SJSA1 (cell line): ENCODE measurements at regions not wholly inside any gene's neighbourhood (a gene's known extent, or its start where the extent isn't known, plus 50 kb on each side); places are given as distances from the start of the nearest gene placed in this dataset.

Experiments
- DNase-seq, 2 experiments: peaks; one replicate each; pipeline ENCODE4 v3.0.0-alpha.2; 2015 to 2020; ENCODE audit warnings: low spot score in 2 of 2, low read depth in 1 of 2
- H3K27ac ChIP-seq: fragments of 250-450 bp; sonication (Bioruptor Pico); 2 replicates; pipeline ENCODE4 v1.5.1; 2020; ENCODE audit warnings: mild to moderate bottlenecking, moderate library complexity
- H3K27me3 ChIP-seq: fragments of 250-450 bp; sonication (Bioruptor Pico); replicated peaks from 2 replicates; pipeline ENCODE4 v1.5.1; 2020; ENCODE audit warnings: mild to moderate bottlenecking, moderate library complexity
- H3K36me3 ChIP-seq: fragments of 250-450 bp; sonication (Bioruptor Pico); 2 replicates; pipeline ENCODE4 v1.5.1; 2020; ENCODE audit warnings: mild to moderate bottlenecking
- H3K4me1 ChIP-seq: fragments of 250-450 bp; sonication (Bioruptor Pico); replicated peaks from 2 replicates; pipeline ENCODE4 v1.6.1; 2021; ENCODE audit warnings: mild to moderate bottlenecking
- H3K4me3 ChIP-seq: fragments of 250-450 bp; sonication (Bioruptor Pico); 2 replicates; pipeline ENCODE4 v1.5.1; 2020; ENCODE audit warnings: mild to moderate bottlenecking
- H3K9me3 ChIP-seq: fragments of 250-450 bp; sonication (Bioruptor Pico); replicated peaks from 2 replicates; pipeline ENCODE4 v1.5.1; 2020; ENCODE audit warnings: mild to moderate bottlenecking

DNA sequence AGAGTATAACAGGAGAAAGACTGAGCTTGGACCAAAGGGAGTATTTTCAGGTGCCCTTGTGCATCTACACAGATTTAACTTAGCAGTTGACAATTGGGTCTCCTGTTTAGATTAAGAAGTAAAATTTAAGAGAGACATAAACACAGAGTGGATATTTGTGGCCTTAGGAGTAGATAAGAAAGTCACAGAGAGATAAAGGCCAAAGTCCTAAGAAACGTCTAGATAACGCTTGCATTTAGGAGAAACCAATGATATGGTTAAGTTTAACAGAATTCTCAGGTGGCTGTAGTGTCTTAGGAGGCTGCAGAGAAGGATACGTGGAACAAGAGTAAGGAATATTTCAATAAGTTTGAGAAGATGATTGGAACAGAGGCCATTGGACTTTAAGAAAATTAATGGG is 155.0 kb upstream of the DAB2 start:
- Histone ChIP-seq H3K4me3 (no peak overlapping the region), H3K9me3 (no peaks in the 10 kb centered on the region), H3K27me3 (no peaks in the 10 kb centered on the region), H3K36me3 (no peaks in the 10 kb centered on the region), H3K4me1 (peaks cover 18% of the 10 kb centered on the region), H3K27ac (no peak overlapping the region)
- DNase-seq: no peak

- no peaks in the 10 kb centered on the region for H3K9me3 ChIP-seq
- no peaks in the 10 kb centered on the region for H3K36me3 ChIP-seq
- peak in 1 of 2 experiments; percentile 22 for DNase-seq
- H3K27ac ChIP-seq: no peak overlapping the region
- no peak overlapping the region for H3K4me3 ChIP-seq
- H3K4me1 ChIP-seq: peaks cover 17% of the 10 kb centered on the region
- H3K27me3 ChIP-seq: no peaks in the 10 kb centered on the region
These were observed 154.2 kb upstream of the DAB2 start for GRCh38 chr5:39578887-39579497.

- Histone ChIP-seq H3K27me3 (no peaks in the 10 kb centered on the region), H3K36me3 (no peaks in the 10 kb centered on the region), H3K4me1 (peaks cover 17% of the 10 kb centered on the region), H3K4me3 (no peak overlapping the region), H3K27ac (no peak overlapping the region), H3K9me3 (no peaks in the 10 kb centered on the region)
- no peak for DNase-seq
These were observed 152.7 kb upstream of the DAB2 start for GRCh38 chr5:39577529-39577928.

GRCh38 chr5:39570403-39571027 is 145.7 kb upstream of the DAB2 start:
- peak in 1 of 2 experiments; percentile 64 for DNase-seq
- no peaks in the 10 kb centered on the region for H3K9me3 ChIP-seq
- H3K36me3 ChIP-seq: no peaks in the 10 kb centered on the region
- no peak overlapping the region for H3K4me3 ChIP-seq
- H3K27me3 ChIP-seq: no peaks in the 10 kb centered on the region
- no peaks in the 10 kb centered on the region for H3K4me1 ChIP-seq
- H3K27ac ChIP-seq: no peak overlapping the region

DNA sequence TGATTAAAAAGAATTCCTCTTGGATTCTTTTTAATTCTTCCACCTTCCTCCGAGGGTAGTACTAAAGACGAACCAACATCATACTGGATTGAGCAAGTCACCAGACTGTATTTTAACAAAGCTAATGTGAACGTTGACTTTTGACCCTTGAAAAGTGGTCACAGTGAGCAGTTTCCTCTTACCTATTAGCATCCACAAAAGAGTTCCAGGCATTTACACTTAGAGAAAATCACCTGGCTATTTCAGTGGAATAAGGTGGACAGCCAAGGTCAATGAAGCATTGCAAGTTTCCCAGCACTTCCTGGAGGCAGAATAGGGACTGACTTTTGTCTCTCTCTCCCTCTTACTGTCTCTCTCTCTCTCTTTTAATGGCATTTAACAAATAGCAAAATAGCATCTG is 145.1 kb upstream of the DAB2 start:
- no peaks in the 10 kb centered on the region for H3K36me3 ChIP-seq
- no peaks in the 10 kb centered on the region for H3K9me3 ChIP-seq
- DNase-seq: no peak
- H3K27ac ChIP-seq: no peak overlapping the region
- no peaks in the 10 kb centered on the region for H3K27me3 ChIP-seq
- no peak overlapping the region for H3K4me3 ChIP-seq
- H3K4me1 ChIP-seq: no peaks in the 10 kb centered on the region

GRCh38 chr5:39566891-39567290 is 142.1 kb upstream of the DAB2 start:
- Histone ChIP-seq H3K36me3 (no peaks in the 10 kb centered on the region), H3K27me3 (no peaks in the 10 kb centered on the region), H3K4me3 (no peak overlapping the region), H3K27ac (no peak overlapping the region), H3K4me1 (no peaks in the 10 kb centered on the region), H3K9me3 (no peaks in the 10 kb centered on the region)
- DNase-seq: no peak

DNA sequence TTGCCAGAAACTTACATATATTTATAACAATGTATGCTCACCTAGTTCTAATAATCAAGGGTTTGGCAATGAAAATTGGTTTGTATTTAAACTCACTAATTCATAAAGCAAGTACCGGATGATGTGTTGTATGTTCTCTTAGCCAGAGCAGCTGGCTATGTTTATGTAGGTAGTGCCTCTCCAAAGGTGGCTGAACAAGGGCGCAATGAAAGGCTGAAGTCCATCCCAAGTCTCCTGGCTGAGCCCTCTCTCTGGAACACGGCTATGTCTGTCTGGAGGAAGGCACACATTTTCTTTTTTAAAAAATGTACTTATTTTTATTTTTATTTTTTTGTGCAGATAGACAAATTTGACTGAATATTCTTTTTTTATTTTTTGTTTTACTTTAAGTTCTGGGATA is 141.2 kb upstream of the DAB2 start:
- Histone ChIP-seq H3K27me3 (no peaks in the 10 kb centered on the region), H3K27ac (no peak overlapping the region), H3K4me1 (no peaks in the 10 kb centered on the region), H3K9me3 (no peaks in the 10 kb centered on the region), H3K4me3 (no peak overlapping the region), H3K36me3 (no peaks in the 10 kb centered on the region)
- no peak for DNase-seq

DNA sequence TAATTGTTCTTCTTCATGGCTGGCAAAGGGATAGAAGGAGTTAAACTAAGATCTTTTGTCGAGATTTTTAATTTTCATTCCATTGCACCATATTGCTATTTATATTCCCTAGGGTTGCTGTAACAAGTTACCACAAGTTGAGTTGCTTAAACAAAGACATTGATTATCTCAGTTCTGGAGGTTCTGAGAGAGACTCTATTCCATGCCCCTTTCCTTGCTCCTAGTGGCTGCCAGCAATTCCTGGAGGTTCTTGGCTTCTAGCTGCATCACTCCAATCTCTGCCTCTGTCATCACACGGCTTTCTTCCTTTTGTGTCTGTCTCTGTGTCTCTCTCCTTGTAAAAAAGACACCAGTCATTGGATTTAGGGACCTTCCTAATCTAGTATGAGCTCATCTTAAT is 136.6 kb upstream of the DAB2 start:
- H3K27ac ChIP-seq: no peak overlapping the region
- no peak for DNase-seq
- H3K4me3 ChIP-seq: no peak overlapping the region
- no peaks in the 10 kb centered on the region for H3K9me3 ChIP-seq
- no peaks in the 10 kb centered on the region for H3K36me3 ChIP-seq
- H3K27me3 ChIP-seq: no peaks in the 10 kb centered on the region
- no peaks in the 10 kb centered on the region for H3K4me1 ChIP-seq

- no peak overlapping the region for H3K27ac ChIP-seq
- no peak for DNase-seq
- no peaks in the 10 kb centered on the region for H3K4me1 ChIP-seq
- no peaks in the 10 kb centered on the region for H3K9me3 ChIP-seq
- H3K36me3 ChIP-seq: no peaks in the 10 kb centered on the region
- H3K27me3 ChIP-seq: no peaks in the 10 kb centered on the region
- no peak overlapping the region for H3K4me3 ChIP-seq
These were observed 135.9 kb upstream of the DAB2 start for GRCh38 chr5:39560726-39561125.

- Histone ChIP-seq H3K4me1 (no peaks in the 10 kb centered on the region), H3K27me3 (no peaks in the 10 kb centered on the region), H3K4me3 (no peak overlapping the region), H3K9me3 (no peaks in the 10 kb centered on the region), H3K36me3 (no peaks in the 10 kb centered on the region), H3K27ac (no peak overlapping the region)
- no peak for DNase-seq
These were observed 135.1 kb upstream of the DAB2 start for GRCh38 chr5:39559923-39560322.

GRCh38 chr5:39558541-39558940 is 133.8 kb upstream of the DAB2 start:
- no peaks in the 10 kb centered on the region for H3K36me3 ChIP-seq
- H3K9me3 ChIP-seq: no peaks in the 10 kb centered on the region
- no peaks in the 10 kb centered on the region for H3K27me3 ChIP-seq
- H3K4me3 ChIP-seq: no peak overlapping the region
- no peak overlapping the region for H3K27ac ChIP-seq
- H3K4me1 ChIP-seq: no peaks in the 10 kb centered on the region
- DNase-seq: no peak

DNA sequence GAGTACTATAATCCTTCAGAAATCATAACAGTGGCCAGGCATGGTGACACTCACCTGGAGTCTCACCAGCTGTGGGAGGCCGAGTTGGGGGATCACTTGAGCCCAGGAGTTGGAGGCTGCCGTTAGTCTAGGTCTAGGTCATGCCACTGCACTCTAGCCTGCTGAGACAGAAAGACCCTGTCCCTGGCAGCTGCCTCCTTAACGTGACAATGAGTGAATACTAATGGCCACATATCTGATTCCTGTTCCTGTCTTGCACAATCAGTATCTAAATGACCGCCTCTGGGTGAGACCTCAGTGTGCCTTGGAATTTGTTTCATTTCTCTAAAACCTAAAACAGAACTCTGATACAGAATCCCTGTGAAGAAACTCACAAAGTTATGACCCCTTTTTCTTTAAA is 131.0 kb upstream of the DAB2 start:
- H3K4me3 ChIP-seq: no peak overlapping the region
- H3K9me3 ChIP-seq: no peaks in the 10 kb centered on the region
- H3K36me3 ChIP-seq: no peaks in the 10 kb centered on the region
- no peak overlapping the region for H3K27ac ChIP-seq
- H3K27me3 ChIP-seq: no peaks in the 10 kb centered on the region
- H3K4me1 ChIP-seq: no peaks in the 10 kb centered on the region
- no peak for DNase-seq

GRCh38 chr5:39547553-39548154 is 122.9 kb upstream of the DAB2 start:
- 0 out of 2 replicates have a peak overlapping the region, but pooled peaks have one; percentile 0 for H3K27ac ChIP-seq
- no peaks in the 10 kb centered on the region for H3K9me3 ChIP-seq
- no peaks in the 10 kb centered on the region for H3K36me3 ChIP-seq
- H3K4me3 ChIP-seq: no peak overlapping the region
- peak in 1 of 2 experiments; percentile 76 for DNase-seq
- no peaks in the 10 kb centered on the region for H3K27me3 ChIP-seq
- peaks cover 21% of the 10 kb centered on the region for H3K4me1 ChIP-seq

DNA sequence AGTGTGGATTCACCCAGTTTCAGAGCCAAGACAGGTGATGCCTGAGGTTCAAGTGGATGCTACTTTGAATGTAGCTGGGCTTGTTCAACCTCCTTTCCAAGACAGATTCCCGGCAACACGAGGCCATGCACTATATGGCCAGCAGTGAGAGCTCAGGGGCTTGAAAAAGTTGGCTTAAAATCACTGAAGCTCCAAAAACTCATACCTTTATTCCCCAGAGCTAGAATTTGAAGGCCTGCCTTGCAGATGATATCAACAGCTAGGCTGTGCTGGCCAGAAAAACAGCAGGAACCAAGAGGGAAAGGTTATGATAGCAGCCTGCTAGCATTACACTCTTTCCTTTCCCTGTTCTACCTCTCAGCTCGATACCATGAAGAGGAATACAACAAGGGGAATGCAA is 120.2 kb upstream of the DAB2 start:
- H3K36me3 ChIP-seq: no peaks in the 10 kb centered on the region
- H3K4me3 ChIP-seq: no peak overlapping the region
- H3K9me3 ChIP-seq: no peaks in the 10 kb centered on the region
- H3K27ac ChIP-seq: no peak overlapping the region
- no peaks in the 10 kb centered on the region for H3K27me3 ChIP-seq
- H3K4me1 ChIP-seq: peaks cover 21% of the 10 kb centered on the region
- no peak for DNase-seq
